ENCODE measurements at regions not wholly inside any gene's neighbourhood (a gene's known extent, or its start where the extent isn't known, plus 50 kb on each side); places are given as distances from the start of the nearest gene placed in this dataset.
"Not testable (repeated sequence)": the region's sequence is repeated elsewhere in the genome, so short reads cannot be mapped to it uniquely, and the experiment has no call there.

- DNase-seq (ENCODE audit: low read depth in 4 of 4, low spot score in 3 of 4): no peak
Observed at GRCh38 chr1:194795917-194796593, 1609.6 kb upstream of the B3GALT2 start.

GRCh38 chr1:194787001-194787400 is 1600.6 kb upstream of the B3GALT2 start:
- DNase-seq (ENCODE audit: low read depth in 4 of 4, low spot score in 3 of 4): no peak

- no peak for DNase-seq (ENCODE audit: low read depth in 4 of 4, low spot score in 3 of 4)
Observed at GRCh38 chr1:194786027-194786426, 1599.6 kb upstream of the B3GALT2 start.

DNA sequence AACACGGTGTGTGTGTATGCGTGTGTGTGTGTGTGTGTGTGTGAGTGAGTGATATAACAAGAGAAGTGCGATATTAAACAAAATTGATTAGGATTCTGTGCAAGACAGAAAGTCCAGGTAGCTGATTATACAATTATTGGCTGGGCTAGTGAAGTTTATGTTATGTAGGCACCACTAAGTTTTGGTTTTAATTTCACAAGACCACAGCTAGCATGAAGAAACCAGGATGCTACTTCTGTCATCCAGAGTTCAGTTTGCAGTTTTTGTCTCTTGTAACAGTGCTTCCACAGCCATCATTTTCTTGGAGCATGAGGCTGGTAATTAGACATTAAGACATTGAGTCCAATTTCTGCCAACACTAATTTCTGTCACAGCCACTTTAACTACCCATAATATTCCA is 1590.2 kb upstream of the B3GALT2 start:
- no peak for DNase-seq (ENCODE audit: low read depth in 4 of 4, low spot score in 3 of 4)

- no peak for DNase-seq (ENCODE audit: low read depth in 4 of 4, low spot score in 3 of 4)
Observed at GRCh38 chr1:194774535-194774934, 1588.1 kb upstream of the B3GALT2 start.

DNA sequence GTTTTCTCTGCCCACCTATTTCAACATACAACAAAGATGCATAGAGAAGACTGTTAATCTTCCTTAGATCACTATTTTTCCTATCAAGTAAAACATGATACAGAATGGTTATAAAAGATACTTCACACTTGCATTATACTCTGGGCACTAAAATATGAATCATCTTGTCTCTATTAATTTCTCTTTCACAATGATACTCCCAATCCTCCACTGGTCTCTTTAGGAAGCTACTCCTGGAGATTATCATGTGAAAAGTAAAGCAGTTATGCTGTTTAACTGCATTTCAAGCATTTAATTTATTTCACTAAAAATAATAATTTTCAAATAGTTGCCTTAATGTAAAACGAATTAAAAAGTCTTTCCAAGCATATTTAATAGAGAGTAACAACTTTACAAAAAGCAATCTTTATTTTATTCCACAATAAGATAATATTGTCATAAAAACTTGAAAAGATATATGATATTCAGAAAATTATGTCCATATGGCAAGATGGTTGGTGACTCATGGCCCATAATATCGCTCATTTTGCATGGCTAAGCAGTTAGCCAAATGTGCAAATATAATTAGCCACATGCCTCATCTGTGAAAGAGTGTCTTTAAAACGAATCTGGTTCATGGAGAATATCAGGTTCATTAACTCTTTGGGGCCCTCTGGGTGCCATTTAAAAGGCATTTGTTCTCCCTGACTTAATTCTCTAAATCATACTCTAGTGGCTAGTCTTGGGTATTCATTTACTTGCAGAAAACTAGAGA is 1569.0 kb upstream of the B3GALT2 start:
- DNase-seq (ENCODE audit: low read depth in 4 of 4, low spot score in 3 of 4): no peak

DNA sequence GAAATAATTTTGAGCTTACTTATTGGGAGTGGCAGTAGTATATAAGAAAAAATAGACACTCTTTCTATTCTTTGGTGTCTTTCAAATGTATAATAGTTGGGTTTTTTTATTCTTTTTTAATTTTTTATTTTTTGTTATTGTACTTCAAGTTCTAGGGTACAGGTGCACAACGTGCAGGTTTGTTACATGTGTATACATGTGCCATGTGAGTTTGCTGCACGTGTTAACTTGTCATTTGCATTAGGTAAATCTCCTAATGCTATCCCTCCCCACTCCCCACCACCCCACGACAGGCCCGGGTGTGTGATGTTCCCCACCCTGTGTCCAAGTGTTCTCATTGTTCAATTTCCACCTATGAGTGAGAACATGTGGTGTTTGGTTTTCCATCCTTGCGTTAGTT is 1552.4 kb upstream of the B3GALT2 start:
- DNase-seq (ENCODE audit: low read depth in 4 of 4, low spot score in 3 of 4): not testable (repeated sequence)

GRCh38 chr1:194734970-194735369 is 1548.6 kb upstream of the B3GALT2 start:
- no peak for DNase-seq (ENCODE audit: low read depth in 4 of 4, low spot score in 3 of 4)

DNA sequence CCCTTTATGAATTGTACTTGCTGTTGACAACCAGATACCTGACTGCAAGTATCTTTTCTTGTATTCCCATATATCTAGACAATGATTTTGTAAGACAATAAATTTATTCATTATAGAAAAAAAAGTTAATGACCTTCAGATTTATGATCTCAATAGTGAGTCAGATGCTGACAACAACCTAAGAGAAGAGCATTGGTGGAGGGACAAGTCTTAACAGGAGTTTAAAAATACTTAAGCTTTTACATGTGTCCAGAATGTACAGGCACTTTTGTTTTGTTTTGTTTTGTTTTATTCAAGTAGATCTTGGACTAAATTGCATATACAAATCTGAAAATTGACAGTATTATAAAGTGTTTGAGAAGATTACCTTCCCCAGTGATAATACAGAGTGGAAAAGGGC is 1544.6 kb upstream of the B3GALT2 start:
- DNase-seq (ENCODE audit: low read depth in 4 of 4, low spot score in 3 of 4): no peak

GRCh38 chr1:194730304-194730703 is 1543.9 kb upstream of the B3GALT2 start:
- DNase-seq (ENCODE audit: low read depth in 4 of 4, low spot score in 3 of 4): no peak

DNA sequence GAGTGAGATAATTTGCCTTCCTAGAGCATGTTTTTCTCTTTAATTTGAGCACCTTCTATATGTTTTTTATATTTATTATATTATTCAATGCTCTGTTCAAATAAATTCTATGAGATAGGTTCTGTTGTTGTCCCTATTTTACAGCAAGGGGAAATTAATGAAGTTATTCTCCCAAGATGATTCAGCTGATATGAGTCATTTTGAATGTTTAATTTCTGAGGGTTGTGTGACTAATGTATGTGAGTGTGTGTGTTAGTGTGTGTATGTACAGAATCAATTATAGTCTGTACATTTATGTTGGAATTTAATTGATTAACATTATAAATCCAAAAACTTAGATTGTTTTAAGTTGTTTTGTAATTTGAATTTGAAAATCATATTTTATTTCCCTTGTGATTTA is 1536.7 kb upstream of the B3GALT2 start:
- DNase-seq (ENCODE audit: low read depth in 4 of 4, low spot score in 3 of 4): no peak

GRCh38 chr1:194717941-194718340 is 1531.5 kb upstream of the B3GALT2 start:
- no peak for DNase-seq (ENCODE audit: low read depth in 4 of 4, low spot score in 3 of 4)

GRCh38 chr1:194717334-194717733 is 1530.9 kb upstream of the B3GALT2 start:
- no peak for DNase-seq (ENCODE audit: low read depth in 4 of 4, low spot score in 3 of 4)

DNA sequence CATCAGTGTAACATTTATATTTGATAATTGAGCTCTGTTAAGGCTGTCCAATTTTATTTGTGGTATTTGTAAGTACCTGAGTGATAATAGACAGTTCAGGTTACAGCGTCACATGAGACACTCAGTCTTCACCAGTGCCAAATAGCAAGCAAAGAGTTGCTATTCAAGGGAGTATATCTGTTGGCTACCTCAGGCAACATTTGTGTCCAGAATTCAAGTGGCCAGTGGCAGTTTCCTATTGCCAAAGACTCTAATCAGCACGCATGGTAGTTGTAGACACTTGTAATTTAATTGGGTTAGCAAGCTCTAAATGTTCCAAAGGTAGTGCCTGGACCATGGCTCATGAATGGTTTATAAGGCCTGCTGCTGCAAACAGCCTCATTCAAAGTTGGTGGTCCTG is 1524.3 kb upstream of the B3GALT2 start:
- DNase-seq (ENCODE audit: low read depth in 4 of 4, low spot score in 3 of 4): no peak

GRCh38 chr1:194709439-194709838 is 1523.0 kb upstream of the B3GALT2 start:
- DNase-seq (ENCODE audit: low read depth in 4 of 4, low spot score in 3 of 4): no peak

GRCh38 chr1:194707074-194707473 is 1520.7 kb upstream of the B3GALT2 start:
- no peak for DNase-seq (ENCODE audit: low read depth in 4 of 4, low spot score in 3 of 4)

DNA sequence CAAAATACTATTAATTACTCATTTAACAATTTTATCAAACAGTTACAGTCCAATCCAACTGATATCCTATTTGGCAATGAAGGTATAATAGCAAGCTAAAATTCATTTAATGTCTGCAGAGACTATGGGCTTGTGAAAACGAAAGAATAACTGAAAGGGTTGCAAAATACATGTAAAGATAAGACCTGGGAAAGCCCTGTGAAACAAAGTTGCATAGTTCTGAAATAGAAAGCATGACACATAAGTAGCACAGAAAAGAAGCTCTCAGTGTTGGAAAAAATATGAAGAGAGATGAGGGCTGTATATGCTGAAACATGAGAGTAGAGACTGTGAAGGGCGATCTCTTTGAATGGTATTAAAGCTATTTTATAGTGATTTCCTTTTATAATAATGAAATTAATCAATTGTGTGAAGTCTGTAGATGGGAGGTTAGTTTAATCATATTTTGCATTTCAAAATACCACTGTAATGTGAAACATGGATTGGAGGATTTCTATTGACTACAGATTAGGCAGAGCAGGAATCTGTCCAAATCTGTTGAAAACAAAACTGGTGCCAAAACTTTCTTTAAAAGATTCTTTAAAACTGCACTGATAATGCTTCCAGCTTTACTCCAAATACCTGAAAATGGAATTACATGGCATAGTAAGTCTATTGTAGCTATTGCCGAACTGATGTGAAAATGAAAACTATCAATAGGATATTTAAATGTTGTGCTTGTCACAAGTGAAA is 1518.9 kb upstream of the B3GALT2 start:
- DNase-seq (ENCODE audit: low read depth in 4 of 4, low spot score in 3 of 4): no peak

DNA sequence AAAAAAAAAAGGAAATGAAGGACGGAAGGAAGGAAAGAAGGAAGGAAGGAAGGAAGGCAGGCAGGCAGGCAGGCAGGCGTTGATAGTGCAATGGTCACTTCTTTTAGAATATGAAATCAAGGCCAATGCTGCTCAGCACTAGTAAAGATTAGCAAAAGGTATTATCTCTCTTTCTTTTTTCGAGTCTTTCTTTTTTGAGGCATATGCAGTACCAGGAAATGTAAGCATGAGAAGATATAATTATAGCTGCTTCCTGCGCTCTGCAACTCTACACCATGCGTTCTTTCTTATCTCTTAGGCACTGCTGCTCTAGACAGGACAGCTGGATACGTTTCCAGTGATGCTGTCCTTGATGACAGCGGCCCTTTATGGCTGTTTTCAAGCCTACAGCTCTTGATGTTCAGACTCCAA is 1512.5 kb upstream of the B3GALT2 start:
- DNase-seq (ENCODE audit: low read depth in 4 of 4, low spot score in 3 of 4): no peak

- DNase-seq (ENCODE audit: low read depth in 4 of 4, low spot score in 3 of 4): no peak
Observed at GRCh38 chr1:194693244-194693643, 1506.8 kb upstream of the B3GALT2 start.

DNA sequence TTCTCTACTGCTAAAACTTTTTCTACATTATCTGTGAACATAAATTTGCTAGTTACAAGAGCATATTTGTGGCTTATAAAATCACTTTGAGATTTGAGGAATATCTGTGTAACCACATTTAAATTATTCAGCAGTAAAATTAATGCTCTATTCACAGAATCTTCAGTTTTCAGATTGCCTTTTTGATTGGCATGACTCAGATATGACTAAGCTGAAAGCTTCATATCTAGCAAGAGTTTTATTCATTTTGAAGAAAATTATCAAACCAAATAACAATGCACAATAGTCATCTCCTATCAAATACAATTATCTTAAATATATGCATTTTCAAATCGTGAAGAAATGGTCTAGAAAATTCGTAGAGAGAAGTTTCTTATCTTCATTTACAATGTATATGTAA is 1498.2 kb upstream of the B3GALT2 start:
- DNase-seq (ENCODE audit: low read depth in 4 of 4, low spot score in 3 of 4): no peak

- no peak for DNase-seq (ENCODE audit: low read depth in 4 of 4, low spot score in 3 of 4)
Observed at GRCh38 chr1:194658090-194658439, 1471.7 kb upstream of the B3GALT2 start.

DNA sequence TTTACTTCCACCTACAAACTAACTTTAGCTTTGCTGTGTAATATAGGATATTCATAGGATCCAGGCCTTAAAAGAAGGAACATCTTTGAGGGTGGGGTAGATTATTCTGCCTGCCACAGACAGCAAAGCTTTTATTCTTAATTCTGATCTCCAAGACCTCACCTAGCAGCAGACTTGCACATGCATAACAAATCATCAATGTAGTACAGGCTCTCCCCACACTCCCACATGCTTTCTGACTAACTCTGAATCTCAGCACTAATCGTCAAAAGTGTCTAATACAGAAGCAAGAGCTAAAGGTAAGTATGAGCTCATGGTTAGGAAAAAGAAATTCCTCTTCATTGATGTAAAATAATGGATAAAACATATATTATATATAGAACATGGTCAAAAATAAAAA is 1468.5 kb upstream of the B3GALT2 start:
- no peak for DNase-seq (ENCODE audit: low read depth in 4 of 4, low spot score in 3 of 4)
